Activated T-cell treated with anti-CD3 and anti-CD28 coated beads for 4 hours (primary cell): ENCODE measurements at regions not wholly inside any gene's neighbourhood (a gene's known extent, or its start where the extent isn't known, plus 50 kb on each side); places are given as distances from the start of the nearest gene placed in this dataset.
"Not testable (repeated sequence)": the region's sequence is repeated elsewhere in the genome, so short reads cannot be mapped to it uniquely, and the experiment has no call there.

ENCODE experiments used
- DNase-seq: peaks from one replicate; pipeline ENCODE4 v3.0.0-alpha.2; 2020

DNA sequence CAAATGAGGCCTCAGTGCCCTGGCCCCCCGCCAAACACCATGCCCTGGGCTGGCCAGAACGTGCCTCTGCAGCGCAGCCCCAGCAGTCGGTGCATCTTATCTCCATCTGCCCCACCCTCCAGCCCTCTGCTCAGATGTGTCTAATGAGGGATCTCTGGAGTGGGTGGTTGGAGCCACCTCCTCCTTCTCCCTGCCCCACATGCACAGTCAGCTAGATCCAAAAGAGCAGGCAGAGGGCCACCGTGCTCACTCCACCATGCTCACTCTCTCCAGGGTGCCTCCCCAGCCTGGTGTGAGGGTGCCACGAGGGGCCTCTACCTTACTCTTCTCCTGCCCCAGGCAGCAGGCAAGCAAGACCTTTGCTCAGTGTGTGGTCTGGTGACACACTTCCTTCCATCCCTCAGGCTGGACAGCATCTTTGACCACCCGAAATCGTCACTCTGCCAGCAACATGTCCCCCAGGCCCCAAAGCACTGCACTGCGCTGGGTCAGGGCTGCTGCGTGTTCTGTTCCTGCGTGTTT, 266.1 kb upstream of the HDAC4 start:
- DNase-seq = no peak

DNA sequence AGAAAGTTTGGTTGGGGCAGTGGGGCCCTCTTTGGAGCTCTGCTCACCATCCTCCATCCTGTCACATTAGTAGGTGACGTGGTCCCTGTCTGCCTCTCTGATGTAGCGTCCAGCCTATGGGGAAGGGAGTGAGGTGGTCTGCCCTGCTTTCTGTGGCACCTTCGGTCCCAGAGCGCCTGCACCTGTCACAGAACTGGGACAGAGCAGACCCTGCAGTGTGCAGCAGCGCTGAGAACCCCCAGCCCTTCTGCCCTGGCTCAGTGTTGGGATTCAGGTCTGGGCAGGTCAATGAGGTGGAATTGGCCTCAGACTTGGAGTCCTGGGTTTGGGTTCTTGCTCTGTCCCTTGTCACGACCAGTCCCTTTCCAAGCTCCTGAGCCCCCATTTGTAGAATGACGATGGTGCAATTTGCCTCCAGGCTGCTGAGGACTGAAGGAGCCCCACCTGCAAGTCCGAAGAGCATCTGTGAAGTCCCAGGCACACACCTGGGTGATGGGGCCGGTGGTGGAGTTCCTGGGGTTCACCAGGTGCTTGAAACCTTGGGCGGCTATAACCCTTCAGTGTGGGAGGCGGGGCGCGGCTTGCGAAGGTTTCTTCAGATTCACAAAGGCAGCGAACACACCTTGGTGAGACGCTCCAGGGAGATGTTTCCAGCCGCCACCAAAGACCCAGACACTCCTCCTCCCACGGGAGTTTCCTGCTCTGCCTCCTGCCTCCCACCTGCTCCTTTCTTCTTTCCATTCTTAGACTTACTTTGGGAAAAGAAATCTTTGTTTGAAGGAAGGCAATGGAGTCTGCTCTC, 265.4 kb upstream of the HDAC4 start:
- DNase-seq = no peak

DNA sequence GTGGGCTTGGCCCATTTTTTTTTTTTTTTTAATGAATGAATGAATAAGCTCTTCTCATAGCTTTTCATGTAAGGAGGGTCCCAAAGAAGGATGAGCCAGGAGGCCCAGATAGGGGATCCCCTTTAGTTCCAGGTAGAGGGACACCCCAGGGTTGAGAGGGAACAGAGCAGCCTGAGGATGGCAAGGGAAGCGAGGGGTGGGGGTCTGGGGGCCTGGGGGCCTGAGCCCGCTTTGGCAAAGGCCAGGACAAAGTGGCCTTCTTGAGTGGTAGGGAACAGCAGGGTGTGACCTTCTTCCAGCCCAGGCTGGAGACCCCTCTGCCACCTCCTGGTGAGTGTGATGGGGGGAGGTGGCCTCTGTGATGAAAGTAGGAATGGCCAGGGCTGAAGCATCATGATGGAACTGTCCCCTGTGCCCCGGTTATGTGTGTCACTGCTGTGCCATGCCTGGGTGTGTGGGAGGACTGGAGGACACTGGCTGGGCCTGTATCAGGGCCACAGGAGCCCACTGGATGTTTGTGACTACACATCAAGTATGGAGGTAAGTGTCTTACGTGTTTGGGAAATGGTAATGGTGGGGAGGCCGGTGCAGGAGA, 263.5 kb upstream of the HDAC4 start:
- no peak for DNase-seq

DNA sequence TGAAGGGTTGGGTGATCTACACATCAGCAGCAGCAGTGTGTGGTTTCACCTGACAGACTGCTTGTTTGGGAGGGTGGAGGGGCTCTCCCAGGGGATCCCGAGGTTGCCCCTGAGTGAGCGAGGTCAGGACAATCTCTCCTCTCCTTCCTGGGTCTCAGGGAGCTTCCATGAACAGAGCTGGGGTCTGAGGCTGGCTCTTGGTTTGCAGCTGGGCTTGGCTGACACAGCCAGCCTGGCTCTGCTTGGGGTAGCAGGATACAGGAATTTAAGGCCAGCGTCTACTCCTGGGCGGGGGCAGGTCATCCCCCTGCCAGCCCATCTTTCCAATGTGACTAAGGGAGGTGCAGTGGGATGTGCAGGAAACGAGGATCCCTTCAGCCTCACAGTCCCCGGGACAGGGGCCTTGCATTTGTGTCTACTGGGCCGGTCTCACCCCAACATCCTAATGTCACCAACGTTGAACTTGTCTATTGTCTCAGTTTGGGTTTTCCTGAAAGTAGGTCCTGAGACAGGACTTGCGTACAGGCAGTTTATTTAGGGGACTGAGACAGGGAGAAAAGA, 262.6 kb upstream of the HDAC4 start:
- DNase-seq = no peak

DNA sequence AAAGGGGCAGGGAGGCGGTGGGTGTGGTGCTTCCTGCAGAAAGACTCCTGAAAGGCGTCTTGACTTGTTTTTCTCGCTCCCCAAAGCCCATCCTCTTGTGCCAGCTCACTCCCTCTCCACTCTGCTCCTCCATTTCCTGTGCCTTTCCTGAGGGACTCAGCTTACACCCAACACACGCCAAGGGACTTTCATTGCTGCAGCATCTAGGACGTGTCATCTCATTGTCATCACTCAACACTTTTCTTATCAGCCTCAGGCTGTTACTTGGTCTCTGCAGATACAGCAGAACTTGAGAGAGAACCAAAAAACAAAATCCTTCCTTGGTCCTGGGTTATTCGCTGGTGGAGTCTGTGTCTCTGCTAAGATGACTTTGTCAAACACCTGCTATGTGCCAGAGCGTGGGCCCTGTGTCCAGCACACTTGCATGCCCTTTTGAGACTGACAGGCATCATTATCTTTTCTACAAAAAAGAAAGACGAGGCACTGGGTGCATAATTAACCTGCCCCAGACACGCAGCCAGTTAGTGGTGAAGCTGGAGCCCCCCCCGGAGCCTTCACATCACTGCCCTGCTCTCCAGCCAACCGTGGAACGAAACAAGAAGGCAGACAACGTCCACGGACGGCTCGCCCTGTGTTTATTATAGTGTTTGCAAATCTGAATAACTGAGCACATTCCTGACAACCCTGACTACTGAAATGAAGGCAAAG, 261.7 kb upstream of the HDAC4 start:
- DNase-seq = no peak

DNA sequence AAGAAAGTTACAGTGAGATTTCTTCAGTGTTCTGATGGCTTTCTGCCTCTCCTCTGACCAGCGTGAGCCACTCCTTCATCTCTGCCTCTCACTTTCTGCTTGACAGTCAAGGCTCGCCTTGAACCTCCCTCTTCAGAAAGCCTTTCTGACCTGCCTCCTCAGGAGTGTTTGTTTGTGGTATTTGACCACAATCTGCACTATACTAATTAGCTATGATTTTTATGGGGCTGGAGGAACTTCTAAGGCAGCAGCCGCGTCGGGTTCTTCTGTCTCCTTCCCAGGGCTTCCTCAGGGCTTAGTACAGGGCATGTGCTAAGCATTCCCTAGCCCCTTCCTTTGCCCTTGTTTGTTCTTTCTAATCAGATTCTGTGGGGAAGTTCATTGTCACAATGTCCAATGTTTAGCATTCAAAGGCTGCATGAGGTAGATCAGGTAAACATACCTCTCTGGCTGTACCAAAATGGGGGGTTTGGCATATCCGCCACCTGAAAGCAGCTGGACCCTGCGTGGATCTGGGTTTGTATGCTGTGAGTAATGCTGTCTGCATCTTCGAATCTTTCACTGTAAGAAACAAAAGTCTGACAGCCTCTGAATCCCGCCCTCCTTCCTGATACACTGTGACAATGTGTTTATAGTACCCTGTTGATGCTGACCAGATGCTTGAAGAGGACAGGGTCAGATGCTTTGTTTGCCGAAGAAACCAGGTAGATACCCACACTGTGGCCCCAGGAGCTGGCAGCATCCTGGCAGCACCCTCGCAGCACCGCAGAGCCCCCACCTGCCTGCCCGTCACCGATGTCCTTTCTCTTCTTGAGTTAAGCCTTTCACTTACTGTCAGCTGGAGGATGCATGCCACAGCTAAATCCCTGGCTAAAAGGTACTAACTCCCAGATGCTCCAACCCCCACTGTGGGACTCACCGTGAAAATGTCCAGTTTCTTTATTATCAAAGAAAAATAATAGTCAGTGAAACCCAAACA, 260.8 kb upstream of the HDAC4 start:
- DNase-seq = no peak

DNA sequence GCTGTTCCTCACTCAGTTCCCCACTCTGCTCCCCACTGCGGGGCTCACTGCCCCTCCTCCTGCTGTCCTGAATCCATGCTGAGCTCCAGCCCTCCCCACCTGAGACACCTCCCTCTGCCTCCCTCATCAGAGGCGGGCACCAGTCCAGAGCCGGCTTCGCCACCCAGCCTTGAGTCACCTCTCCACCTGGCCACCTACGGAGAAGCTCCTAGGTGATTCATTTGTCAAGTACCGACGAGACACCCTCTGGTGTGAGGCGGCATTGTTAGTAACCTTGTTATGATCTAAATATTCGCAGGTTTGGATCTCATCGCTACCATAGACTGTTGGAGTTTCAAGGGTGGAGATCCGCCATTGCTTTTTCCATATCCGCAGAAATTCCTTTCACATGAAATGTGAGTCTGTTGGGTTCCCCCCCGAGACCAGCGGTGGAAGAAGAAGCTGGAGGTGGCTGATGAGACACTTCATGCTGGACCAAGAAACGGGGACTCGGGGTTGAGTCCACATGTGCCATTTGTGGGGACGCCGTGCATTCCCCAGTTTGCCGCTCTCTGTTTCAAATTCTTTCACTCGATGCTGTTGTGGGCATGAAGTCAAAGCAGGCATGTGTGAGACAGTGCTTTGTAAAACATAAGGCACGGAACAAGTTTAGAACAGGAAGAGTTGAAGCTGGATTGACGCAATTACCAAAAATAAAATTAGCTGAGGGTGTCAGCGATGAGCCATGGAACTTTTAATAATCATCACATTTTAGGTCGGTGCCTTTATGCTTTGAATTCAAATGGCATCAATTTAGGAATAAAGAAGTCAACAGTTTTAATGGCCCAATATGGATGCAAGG, 259.8 kb upstream of the HDAC4 start:
- DNase-seq = no peak

DNA sequence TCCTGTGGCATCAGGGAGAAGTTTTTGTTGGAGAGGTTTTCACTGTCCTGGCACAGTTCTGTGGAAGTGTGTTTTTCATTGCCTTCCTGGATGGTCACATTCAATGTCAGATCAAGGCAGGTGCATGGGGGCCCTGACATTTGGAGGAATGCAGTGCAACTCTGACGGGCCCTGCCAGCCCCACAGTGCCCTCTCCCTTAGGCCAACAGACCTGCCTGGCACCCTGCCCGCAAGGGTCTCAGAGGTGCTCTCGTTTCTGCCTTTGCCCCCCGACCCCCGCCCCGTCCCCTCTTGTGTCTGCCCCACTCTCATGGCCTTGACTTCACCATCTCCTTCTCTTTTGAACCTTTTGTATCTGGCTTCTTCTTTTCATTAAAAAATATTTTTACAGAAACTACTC, 257.2 kb upstream of the HDAC4 start:
- DNase-seq = no peak

DNA sequence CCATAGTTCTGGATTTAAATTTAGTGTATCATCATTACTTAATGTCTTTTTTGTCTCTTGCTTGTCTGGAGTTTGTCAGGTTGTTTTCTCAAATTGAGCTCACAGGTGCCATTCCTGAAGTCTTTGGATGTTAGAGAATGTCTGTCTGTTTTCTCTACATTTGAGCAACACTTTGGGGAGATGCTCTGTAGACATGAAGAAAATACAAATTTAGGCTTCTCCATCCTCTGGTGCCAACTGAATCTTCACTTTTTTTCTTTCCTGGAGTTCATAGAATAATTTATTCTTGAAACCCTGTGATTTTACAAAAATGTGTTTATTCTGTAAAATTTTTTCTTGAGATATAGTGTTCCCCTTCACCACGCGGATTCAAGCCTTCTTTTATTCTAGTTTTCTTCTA, 256.4 kb upstream of the HDAC4 start:
- DNase-seq = no peak

DNA sequence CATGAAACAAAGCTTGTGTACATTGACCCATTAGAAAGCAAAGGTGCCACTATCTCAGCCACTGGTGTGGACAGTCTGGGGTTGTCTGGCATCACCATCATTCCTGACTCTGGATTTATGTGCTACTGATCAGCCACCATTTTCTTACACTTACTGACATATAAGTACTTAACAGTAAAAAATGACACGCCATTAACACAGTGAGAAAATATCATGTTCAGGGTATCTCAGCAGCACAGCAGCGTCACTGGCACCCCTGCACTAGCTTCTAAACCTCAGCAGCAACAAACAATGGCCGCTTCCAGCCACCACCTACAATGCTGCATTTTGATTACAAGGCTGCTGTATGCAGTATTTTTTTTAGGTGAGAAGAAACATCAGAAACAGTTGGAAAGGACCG, 253.4 kb upstream of the HDAC4 start:
- DNase-seq = no peak

DNA sequence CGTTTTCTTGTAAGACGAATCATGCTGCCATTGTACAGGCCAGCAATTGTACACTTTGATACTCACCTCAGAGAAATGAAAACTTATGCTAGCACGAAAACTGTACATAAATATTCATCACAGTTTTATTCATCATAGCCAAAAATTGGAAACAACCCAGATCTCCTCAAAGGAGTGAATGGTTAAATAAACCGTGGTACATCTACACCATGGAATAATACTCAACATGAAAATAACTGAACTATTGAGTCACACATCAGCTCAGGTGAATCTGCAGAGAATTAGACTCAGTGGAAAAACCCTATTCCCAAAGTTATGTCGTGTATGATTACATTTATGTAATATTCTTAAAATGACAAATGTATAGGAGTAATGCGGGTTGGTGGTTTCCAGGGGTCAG, 251.0 kb upstream of the HDAC4 start:
- no peak for DNase-seq

DNA sequence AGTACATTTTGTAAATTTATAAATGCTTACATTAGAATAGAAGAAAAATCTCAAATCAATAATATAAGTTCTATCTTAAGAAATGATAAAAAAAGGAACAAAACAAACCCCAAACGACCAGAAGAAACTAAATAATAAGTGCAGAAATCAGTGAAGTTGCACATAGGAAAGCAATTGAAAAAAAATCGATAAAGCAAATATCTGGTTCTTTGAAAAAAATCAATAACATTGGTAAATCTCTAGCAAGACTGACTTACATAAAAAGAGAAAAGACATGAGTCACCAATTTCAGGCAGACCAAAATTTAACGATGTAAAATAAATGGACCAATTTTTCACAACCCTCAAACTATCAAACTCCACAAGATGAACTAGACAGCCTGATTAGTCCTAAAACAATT, 249.9 kb upstream of the HDAC4 start:
- no peak for DNase-seq

DNA sequence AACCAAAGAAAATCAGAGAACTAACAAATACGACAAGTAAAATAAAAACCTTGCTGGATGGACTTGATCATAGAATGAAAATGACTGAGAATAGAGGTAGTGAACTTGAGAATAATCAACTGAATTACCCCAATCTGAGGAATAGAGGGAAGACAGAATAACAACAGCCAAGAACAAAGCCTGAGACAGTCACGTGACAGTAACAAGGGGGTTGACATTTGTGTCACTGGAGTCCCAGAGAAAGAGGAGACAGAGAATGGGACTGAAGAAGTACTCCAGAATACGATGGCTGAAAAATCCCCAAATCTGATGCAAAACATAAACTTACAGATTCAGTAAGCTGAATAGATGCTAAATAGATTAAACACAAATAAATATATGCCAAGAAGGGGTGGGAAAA, 248.5 kb upstream of the HDAC4 start:
- no peak for DNase-seq

DNA sequence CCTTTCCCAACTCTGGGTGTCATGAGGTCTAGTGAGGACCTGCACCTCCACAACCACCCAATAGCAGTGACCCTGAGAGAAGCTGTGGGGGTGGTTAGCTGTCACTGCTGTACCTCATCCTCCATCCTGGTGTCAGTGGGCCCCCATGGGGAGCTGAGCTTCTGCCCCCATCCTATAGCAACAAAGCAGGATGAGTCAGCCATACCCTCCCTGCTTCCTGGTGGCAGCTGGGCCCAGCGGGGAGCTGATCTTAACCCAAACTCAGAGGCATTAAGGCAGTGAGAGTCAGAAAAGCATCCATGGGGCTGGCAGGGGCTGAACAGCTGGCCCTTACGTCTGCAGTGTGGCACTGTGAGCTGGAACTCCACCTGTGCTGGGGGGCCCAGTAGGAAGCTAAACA, 247.8 kb upstream of the HDAC4 start:
- no peak for DNase-seq

DNA sequence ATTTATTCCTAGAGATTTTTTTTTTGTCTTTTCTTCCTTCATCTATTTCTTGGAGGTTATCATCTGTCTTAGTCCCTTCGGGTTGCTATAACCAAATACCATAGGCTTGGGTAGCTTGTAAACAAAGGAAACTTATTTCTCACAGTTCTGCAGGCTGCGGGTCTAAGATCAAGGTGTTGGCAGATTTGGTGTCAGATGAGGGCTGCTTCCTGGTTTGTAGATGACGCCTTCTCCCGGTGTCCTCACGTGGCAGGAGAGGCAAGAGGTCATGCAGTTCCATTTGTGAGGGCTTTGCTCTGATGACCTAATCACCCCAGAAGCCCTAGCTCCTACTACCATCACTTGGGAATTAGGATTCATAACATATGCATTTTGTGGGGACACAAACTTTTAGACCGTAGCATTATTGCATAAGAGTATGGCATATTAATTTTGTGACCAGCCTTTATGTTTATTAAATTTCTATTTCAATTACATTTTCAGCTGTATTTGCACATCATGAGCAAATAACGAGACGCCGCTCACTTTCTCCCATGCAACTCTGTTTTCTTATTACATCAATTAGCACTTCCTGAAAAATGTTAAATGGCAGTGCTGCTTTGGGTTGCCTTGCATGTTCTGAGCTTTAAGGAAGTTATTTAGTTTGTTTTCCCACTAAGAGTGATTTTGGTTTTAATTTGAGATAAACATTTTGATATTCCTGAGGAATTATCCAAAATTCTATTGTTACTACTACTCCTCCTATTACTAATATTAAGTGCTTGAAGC, 246.4 kb upstream of the HDAC4 start:
- DNase-seq = no peak

DNA sequence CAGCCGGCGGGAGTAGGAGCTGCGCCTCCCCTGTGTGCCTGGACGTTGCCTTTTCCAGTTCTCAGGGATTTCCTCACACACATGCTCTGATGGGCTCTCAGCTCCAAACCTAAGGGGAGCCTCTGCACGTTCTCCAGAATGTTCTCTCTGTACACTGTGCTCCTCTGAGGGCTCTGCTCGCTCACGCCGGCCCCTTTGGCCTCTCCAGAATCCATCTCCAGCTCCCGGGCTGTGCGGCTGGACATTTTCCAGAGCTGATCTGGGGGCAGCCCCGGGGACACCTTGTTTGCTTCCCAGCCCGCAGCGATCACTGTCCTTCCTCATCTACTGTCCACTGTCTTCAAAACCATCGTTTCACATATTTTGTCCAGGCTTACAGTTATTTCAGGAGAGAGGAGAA, 245.4 kb upstream of the HDAC4 start:
- no peak for DNase-seq

DNA sequence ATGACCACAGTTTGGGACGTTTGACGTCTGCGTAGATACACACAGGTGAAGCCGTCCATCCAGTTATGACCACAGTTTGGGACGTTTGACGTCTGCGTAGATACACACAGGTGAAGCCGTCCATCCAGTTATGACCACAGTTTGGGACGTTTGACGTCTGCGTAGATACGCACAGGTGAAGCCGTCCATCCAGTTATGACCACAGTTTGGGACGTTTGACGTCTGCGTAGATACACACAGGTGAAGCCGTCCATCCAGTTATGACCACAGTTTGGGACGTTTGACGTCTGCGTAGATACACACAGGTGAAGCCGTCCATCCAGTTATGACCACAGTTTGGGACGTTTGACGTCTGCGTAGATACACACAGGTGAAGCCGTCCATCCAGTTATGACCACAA, 243.8 kb upstream of the HDAC4 start:
- DNase-seq = not testable (repeated sequence)

DNA sequence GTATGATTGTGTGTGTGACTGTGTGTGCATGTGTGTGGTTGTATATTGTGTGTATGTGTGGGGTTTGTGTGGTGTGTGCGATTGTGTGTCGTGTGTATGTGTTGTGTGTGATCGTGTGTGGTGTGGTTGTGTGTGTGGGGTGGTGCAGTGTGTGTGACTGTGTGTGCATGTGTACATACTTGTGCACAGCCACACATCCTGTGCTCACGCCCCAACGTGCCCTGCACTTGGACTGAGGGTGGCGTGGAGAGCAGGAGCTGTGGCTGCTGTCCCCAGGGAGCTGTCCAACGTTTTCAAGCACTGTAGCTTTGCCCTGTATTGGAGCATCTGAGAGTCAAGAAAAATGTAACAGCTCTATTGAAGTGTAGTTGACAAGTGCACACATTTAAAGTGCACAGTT, 243.2 kb upstream of the HDAC4 start:
- DNase-seq = no peak

DNA sequence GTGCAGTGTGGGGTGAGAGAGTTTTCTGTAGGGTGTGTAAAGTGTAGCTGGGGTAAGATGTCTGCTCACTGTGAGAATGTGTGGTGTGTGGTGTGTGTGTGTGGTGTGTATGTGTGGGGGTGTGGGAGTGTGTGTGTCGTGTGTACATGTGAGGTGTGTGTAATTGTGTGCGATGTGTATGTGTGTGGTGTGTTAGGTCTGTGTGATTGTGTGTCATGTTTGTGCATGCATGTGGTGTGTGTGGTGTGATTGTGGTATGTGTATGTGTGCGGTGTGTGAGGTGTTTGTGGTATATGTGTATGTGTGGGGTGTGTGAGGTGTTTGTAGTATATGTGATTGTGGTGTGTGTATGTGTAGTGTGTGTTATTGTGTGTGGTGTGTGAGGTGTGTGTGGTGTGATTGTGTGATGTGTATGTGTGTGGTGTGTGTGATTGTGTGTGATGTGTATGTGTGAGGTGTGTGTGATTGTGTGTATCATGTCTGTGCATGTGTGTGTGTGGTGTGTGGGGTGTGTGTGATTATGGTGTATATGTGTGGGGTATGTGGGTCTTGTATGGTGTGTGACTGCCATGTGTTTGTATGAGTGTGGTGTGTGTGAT, 241.7 kb upstream of the HDAC4 start:
- no peak for DNase-seq

DNA sequence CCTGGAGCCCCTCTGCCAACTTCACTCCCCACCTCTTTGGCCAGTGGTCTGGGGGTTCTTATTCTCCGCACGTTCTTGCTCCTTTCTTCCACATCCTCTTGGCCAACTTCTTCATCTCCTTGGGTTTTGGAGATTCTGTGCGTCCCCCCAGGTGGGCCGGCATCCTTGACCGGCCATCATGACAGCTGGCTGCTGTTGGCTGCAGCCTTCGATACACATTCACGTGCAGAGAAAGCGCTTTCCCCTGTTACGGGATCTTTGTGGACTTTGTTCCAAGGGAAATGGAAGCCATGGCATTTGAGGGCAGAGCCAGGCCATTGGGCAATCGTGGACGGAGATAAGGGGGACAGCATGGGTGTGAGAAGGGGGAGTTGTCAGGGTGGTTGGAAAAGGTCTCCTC, 241.1 kb upstream of the HDAC4 start:
- not testable (repeated sequence) for DNase-seq
